ENCODE measurements at regions not wholly inside any gene's neighbourhood (a gene's known extent, or its start where the extent isn't known, plus 50 kb on each side); places are given as distances from the start of the nearest gene placed in this dataset.
"Not testable (repeated sequence)": the region's sequence is repeated elsewhere in the genome, so short reads cannot be mapped to it uniquely, and the experiment has no call there.

DNA sequence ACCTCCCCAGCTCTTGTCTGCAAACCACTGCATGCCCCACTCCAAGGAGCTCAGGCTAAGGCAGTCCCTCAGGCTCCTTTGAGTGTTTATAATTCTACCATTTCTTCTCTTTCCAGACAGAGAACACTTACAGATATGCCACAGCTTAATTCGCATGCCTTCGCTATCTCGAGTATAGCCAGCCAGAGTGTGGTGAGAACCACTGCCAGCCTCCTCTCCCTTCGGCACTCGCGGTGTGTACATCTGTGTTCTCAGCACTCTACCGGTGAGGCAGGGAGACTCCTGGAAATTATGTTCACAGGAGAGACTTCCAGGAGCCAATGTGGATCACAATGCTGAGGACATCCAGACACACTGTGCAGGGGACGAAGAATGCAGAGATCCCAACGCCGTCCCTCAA is 143.7 kb upstream of the IRX1 start:
- no peak for TF ChIP-seq CTCF (IDR thresholded peaks at IDR 0.05; ENCODE audit: insufficient read depth, low read length, severe bottlenecking)
- Histone ChIP-seq H3K36me3 (ENCODE audit: control insufficient read depth, insufficient read depth, low read length) (no peaks in the 10 kb centered on the region), H3K4me3 (ENCODE audit: low read depth, low read length) (no peak overlapping the region), H3K27me3 (ENCODE audit: control insufficient read depth, insufficient read depth, low read length) (no peaks in the 10 kb centered on the region)
- DNase-seq (ENCODE audit: low read depth) (no peak), FAIRE-seq (no peak)

DNA sequence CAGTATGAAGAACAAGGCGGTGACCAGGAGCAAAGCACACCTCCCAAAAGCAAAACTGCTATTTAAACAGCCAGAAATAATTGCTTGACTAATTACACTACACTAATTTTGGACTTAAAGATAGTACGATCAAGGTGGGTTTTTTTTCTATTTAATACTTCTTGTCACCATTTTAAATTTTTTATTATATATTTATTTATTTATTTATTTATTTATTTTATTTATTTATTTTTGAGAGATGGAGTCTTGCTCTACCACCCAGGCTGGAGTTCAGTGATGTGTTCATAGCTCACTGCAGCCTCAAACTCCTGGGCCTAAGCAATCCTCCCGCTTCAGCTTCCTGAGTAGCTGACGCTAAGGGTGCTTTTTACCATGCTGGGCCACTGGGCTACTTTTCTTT is 146.2 kb upstream of the IRX1 start:
- H3K4me3 ChIP-seq (ENCODE audit: low read depth, low read length): no peak overlapping the region
- DNase-seq (ENCODE audit: low read depth): no peak
- H3K36me3 ChIP-seq (ENCODE audit: control insufficient read depth, insufficient read depth, low read length): no peaks in the 10 kb centered on the region
- H3K27me3 ChIP-seq (ENCODE audit: control insufficient read depth, insufficient read depth, low read length): no peaks in the 10 kb centered on the region
- no peak for FAIRE-seq
- TF ChIP-seq CTCF (IDR thresholded peaks at IDR 0.05; ENCODE audit: insufficient read depth, low read length, severe bottlenecking): no peak

- FAIRE-seq (no peak), DNase-seq (ENCODE audit: low read depth) (no peak)
- Histone ChIP-seq H3K36me3 (ENCODE audit: control insufficient read depth, insufficient read depth, low read length) (no peaks in the 10 kb centered on the region), H3K4me3 (ENCODE audit: low read depth, low read length) (no peak overlapping the region), H3K27me3 (ENCODE audit: control insufficient read depth, insufficient read depth, low read length) (no peaks in the 10 kb centered on the region)
- TF ChIP-seq CTCF (IDR thresholded peaks at IDR 0.05; ENCODE audit: insufficient read depth, low read length, severe bottlenecking): no peak
Observed at GRCh38 chr5:3446410-3446809, 149.2 kb upstream of the IRX1 start.

DNA sequence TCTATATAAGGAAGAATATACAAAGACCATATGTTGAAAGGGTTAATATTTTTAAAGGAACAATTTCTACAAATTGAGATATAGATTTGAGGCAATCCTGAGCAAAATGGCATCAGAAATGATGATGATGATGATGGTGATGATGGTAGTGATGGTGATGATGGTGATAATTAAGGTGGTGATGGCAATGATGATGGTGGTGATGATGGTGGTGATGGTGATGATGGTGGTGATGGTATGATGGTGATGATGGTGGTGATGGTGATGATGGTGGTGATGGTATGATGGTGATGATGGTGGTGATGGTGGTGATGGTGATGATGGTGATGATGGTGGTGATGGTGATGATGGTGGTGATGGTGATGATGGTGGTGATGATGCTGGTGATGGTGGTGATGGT is 150.1 kb upstream of the IRX1 start:
- not testable (repeated sequence) for FAIRE-seq; H3K4me3 ChIP-seq (ENCODE audit: low read depth, low read length); DNase-seq (ENCODE audit: low read depth); H3K27me3 ChIP-seq (ENCODE audit: control insufficient read depth, insufficient read depth, low read length); H3K36me3 ChIP-seq (ENCODE audit: control insufficient read depth, insufficient read depth, low read length)

DNA sequence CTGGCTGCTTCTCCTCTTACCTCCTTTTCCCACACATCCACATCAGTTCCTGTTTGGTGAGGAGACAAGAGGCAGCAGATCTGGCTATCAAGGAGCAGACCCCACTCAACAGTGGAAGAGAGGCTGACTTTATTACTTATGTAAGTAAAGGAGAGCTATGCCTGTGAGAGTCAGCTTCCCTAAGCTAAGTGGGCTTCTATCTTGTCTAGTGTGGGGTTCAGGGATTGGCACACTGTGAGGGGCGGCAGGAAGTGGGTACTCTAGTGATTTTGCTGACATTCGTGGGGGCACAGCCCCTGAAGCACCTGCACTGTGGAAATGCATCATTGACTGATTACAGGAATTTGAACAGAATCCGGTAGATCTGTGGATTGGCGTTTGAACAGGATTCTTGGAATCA is 163.5 kb upstream of the IRX1 start:
- Histone ChIP-seq H3K4me3 (ENCODE audit: low read depth, low read length) (no peak overlapping the region), H3K27me3 (ENCODE audit: control insufficient read depth, insufficient read depth, low read length) (no peaks in the 10 kb centered on the region), H3K36me3 (ENCODE audit: control insufficient read depth, insufficient read depth, low read length) (no peaks in the 10 kb centered on the region)
- DNase-seq (ENCODE audit: low read depth): no peak
- no peak for TF ChIP-seq CTCF (IDR thresholded peaks at IDR 0.05; ENCODE audit: insufficient read depth, low read length, severe bottlenecking)
- no peak for FAIRE-seq

DNA sequence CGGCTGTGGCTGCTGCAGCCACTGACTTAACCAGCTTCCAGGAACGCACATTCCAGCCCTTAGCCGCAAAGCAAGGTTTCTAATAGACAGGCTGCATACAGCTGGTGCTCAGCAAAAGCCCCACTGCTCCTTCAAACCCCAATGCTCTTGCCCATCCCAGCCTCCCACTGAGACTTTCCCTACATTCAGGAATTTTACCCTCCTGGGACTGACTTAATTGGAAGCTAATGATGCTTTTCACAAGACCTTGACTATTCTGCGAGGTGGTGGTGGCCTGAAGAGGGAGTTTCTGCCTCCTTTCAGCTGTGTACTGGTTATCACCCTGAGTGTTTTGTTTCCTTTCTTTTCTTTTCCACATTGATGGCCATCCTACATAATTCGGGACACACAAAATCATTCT is 164.9 kb upstream of the IRX1 start:
- H3K36me3 ChIP-seq (ENCODE audit: control insufficient read depth, insufficient read depth, low read length): no peaks in the 10 kb centered on the region
- FAIRE-seq: no peak
- TF ChIP-seq CTCF (IDR thresholded peaks at IDR 0.05; ENCODE audit: insufficient read depth, low read length, severe bottlenecking): no peak
- H3K4me3 ChIP-seq (ENCODE audit: low read depth, low read length): no peak overlapping the region
- no peaks in the 10 kb centered on the region for H3K27me3 ChIP-seq (ENCODE audit: control insufficient read depth, insufficient read depth, low read length)
- DNase-seq (ENCODE audit: low read depth): no peak
